GM23338 (cell line): ENCODE measurements at regions not wholly inside any gene's neighbourhood (a gene's known extent, or its start where the extent isn't known, plus 50 kb on each side); places are given as distances from the start of the nearest gene placed in this dataset.

Experiments
- CREB1 ChIP-seq: fragments of 250-450 bp; sonication (Bioruptor Pico); IDR thresholded peaks from 2 replicates; pipeline ENCODE4 v1.5.0; 2020; ENCODE audit warnings: low read depth, mild to moderate bottlenecking, moderate library complexity
- CTCF ChIP-seq, 2 experiments: fragments of 200-600 bp in 1 of 2; sonication (generic) in 1 of 2; conservative IDR thresholded peaks; 2 replicates each; pipeline versions ENCODE4 v1.5.1 to v1.6.1; 2016 to 2017; ENCODE audit warnings: antibody characterized with exemption in 2 of 2, low read depth in 2 of 2, mild to moderate bottlenecking in 2 of 2, moderate library complexity in 1 of 2
- ETS1 ChIP-seq: IDR thresholded peaks from 2 replicates; pipeline ENCODE4 v1.6.1; 2016; ENCODE audit warnings: antibody characterized with exemption
- EZH2 ChIP-seq: fragments of 200-600 bp; sonication (generic); IDR thresholded peaks from one replicate; pipeline ENCODE4 v1.8.0; 2017; ENCODE audit warnings: antibody characterized with exemption, mild to moderate bottlenecking, low read depth; ENCODE audit not compliant: unreplicated experiment
- EZH2phosphoT487 ChIP-seq: fragments of 200-600 bp; sonication (generic); IDR thresholded peaks from one replicate; pipeline ENCODE4 v1.8.1; 2018; ENCODE audit warnings: antibody characterized with exemption; ENCODE audit not compliant: unreplicated experiment
- JUNB ChIP-seq: IDR thresholded peaks from one replicate; pipeline ENCODE4 v1.6.1; 2016; ENCODE audit warnings: antibody characterized with exemption; ENCODE audit not compliant: unreplicated experiment
- NANOG ChIP-seq: IDR thresholded peaks from 2 replicates; pipeline ENCODE4 v1.6.1; 2016; ENCODE audit warnings: antibody characterized with exemption, borderline replicate concordance
- POLR2AphosphoS5 ChIP-seq: IDR thresholded peaks from 2 replicates; pipeline ENCODE4 v1.6.1; 2016; ENCODE audit warnings: antibody characterized with exemption, low read depth
- STAT1 ChIP-seq: IDR thresholded peaks from one replicate; pipeline ENCODE4 v1.6.1; 2016; ENCODE audit warnings: antibody characterized with exemption; ENCODE audit not compliant: unreplicated experiment
- ZNF331 ChIP-seq: fragments of 250-450 bp; sonication (Bioruptor Pico); IDR thresholded peaks from 2 replicates; pipeline ENCODE4 v1.5.0; 2020; ENCODE audit warnings: low read depth, mild to moderate bottlenecking, moderate library complexity
- TF ChIP-seq, protein P1 (sequence below): IDR thresholded peaks from one replicate; pipeline ENCODE4 v1.6.1; 2018; ENCODE audit warnings: antibody characterized with exemption; ENCODE audit not compliant: unreplicated experiment

GRCh38 chr17:54754560-54754959 is 146.1 kb upstream of the TOM1L1 start:
- TF ChIP-seq CTCF (conservative IDR thresholded peaks at IDR 0.05; ENCODE audit: low read depth in 2 of 2) = peak; percentile 67 to 74
- no peak for TF ChIP-seq JUNB
- TF ChIP-seq STAT1 = no peak
- no peak for TF ChIP-seq EZH2phosphoT487
- TF ChIP-seq EZH2 = no peak
- TF ChIP-seq POLR2AphosphoS5 = no peak
- TF ChIP-seq, protein P1, sequence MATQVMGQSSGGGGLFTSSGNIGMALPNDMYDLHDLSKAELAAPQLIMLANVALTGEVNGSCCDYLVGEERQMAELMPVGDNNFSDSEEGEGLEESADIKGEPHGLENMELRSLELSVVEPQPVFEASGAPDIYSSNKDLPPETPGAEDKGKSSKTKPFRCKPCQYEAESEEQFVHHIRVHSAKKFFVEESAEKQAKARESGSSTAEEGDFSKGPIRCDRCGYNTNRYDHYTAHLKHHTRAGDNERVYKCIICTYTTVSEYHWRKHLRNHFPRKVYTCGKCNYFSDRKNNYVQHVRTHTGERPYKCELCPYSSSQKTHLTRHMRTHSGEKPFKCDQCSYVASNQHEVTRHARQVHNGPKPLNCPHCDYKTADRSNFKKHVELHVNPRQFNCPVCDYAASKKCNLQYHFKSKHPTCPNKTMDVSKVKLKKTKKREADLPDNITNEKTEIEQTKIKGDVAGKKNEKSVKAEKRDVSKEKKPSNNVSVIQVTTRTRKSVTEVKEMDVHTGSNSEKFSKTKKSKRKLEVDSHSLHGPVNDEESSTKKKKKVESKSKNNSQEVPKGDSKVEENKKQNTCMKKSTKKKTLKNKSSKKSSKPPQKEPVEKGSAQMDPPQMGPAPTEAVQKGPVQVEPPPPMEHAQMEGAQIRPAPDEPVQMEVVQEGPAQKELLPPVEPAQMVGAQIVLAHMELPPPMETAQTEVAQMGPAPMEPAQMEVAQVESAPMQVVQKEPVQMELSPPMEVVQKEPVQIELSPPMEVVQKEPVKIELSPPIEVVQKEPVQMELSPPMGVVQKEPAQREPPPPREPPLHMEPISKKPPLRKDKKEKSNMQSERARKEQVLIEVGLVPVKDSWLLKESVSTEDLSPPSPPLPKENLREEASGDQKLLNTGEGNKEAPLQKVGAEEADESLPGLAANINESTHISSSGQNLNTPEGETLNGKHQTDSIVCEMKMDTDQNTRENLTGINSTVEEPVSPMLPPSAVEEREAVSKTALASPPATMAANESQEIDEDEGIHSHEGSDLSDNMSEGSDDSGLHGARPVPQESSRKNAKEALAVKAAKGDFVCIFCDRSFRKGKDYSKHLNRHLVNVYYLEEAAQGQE = no peak
- TF ChIP-seq CREB1 (CRISPR knock-in tag) = no peak
- TF ChIP-seq ETS1 = no peak
- no peak for TF ChIP-seq ZNF331 (CRISPR knock-in tag)
- TF ChIP-seq NANOG = no peak
